Colonic mucosa (tissue), 4 donors: ENCODE measurements at regions not wholly inside any gene's neighbourhood (a gene's known extent, or its start where the extent isn't known, plus 50 kb on each side); places are given as distances from the start of the nearest gene placed in this dataset.

Source experiments
- DNase-seq: peaks from one replicate; pipeline ENCODE4 v3.0.0-alpha.2; 2020
- H3K27ac ChIP-seq: fragments of 200-600 bp; one replicate; pipeline ENCODE4 v1.8.0; 2021
- H3K27me3 ChIP-seq: fragments of 200-600 bp; one replicate; pipeline ENCODE4 v1.8.0; 2021
- H3K36me3 ChIP-seq: fragments of 200-600 bp; one replicate; pipeline ENCODE4 v1.8.0; 2021
- H3K4me1 ChIP-seq: fragments of 200-600 bp; one replicate; pipeline ENCODE4 v1.8.0; 2021; ENCODE audit warnings: mild to moderate bottlenecking
- H3K4me3 ChIP-seq: fragments of 200-600 bp; one replicate; pipeline ENCODE4 v1.8.0; 2021
- H3K9ac ChIP-seq, 2 donors: one replicate each; pipeline ENCODE4 v1.7.0; 2013; ENCODE audit warnings: control low read depth in 2 of 2, low read depth in 2 of 2, low read length in 2 of 2
- H3K9me3 ChIP-seq: fragments of 200-600 bp; one replicate; pipeline ENCODE4 v1.8.0; 2021
- intact Hi-C: fragments of 100-400 bp; cut with DNase I; formaldehyde crosslinking; loops from one replicate; pipeline ENCODE4 v1.14.1; 2022
- TF ChIP-seq, protein P1 (sequence below): fragments of 200-600 bp; IDR thresholded peaks from one replicate; pipeline ENCODE4 v1.8.0; 2022; ENCODE audit warnings: antibody characterized with exemption, mild to moderate bottlenecking
- donor health status: healthy.
- donor health status: DM: no; HTN: no; CAD: no.
- donor health status: DM: no; HTN: no; CAD: no.

DNA sequence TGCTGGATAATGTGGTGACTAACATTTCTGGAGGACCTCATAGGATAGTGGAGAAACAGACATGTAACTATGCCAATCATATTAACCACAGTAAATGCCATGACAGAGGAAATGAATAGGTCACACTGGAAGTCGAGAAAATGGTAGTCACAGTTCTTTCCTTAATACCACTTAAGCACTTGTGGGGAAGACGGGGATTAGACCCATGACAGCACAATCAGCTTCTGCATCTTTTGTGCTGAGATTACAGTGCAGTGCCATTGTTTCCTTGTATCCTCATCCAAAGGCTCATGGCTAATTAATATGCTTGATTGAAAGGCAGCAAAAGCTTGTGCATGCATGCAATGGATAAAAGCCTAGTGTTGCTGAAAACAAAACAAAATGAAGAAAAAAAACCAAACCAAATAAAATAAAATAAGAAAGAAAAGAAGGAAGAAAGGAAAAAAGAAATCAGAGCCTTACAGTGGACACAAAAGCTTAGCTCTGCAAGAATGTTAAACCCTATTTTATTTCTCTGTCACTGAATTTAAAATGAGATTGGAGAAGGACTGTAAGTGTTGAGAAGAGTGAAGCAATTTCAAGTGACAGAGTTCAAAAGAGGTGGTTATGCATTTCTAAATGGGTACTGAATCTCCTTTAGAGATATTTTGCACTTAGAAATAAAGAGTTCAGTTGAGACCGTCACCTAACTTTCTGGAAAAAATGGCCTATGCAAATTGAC, 1011.9 kb downstream of the CDH8 start:
- Histone ChIP-seq H3K27me3 (no peaks in the 10 kb centered on the region), H3K27ac (no peak overlapping the region), H3K9ac (no peak overlapping the region), H3K4me3 (no peak overlapping the region), H3K36me3 (no peaks in the 10 kb centered on the region), H3K9me3 (no peaks in the 10 kb centered on the region), H3K4me1 (no peaks in the 10 kb centered on the region)
- TF ChIP-seq, protein P1, sequence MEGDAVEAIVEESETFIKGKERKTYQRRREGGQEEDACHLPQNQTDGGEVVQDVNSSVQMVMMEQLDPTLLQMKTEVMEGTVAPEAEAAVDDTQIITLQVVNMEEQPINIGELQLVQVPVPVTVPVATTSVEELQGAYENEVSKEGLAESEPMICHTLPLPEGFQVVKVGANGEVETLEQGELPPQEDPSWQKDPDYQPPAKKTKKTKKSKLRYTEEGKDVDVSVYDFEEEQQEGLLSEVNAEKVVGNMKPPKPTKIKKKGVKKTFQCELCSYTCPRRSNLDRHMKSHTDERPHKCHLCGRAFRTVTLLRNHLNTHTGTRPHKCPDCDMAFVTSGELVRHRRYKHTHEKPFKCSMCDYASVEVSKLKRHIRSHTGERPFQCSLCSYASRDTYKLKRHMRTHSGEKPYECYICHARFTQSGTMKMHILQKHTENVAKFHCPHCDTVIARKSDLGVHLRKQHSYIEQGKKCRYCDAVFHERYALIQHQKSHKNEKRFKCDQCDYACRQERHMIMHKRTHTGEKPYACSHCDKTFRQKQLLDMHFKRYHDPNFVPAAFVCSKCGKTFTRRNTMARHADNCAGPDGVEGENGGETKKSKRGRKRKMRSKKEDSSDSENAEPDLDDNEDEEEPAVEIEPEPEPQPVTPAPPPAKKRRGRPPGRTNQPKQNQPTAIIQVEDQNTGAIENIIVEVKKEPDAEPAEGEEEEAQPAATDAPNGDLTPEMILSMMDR: no peak
- DNase-seq: no peak
- intact Hi-C loops: no loop called here

DNA sequence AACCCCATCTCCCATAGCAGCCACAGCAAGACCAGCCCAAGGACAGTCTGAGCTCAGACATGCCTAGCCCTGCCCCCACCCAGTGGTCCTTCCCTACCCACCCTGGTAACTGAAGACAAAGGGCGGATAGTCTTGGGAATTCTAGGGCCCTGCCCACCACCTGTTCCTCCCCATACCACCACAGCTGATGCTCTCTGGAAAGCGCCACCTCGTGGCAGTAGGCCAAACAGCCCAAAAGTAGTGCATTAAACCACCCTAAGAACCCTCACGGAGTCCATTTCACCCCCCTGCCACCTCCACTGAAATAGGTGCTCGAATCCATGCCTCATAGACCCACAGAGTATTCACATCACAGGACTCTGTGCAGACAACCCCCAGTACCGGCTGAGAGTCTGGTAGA, 1021.4 kb downstream of the CDH8 start:
- H3K9me3 ChIP-seq: no peaks in the 10 kb centered on the region
- no peaks in the 10 kb centered on the region for H3K27me3 ChIP-seq
- H3K9ac ChIP-seq: no peak overlapping the region
- no peak overlapping the region for H3K27ac ChIP-seq
- no peak for DNase-seq
- intact Hi-C loops: no loop called here
- H3K4me3 ChIP-seq: no peak overlapping the region
- TF ChIP-seq, protein P1: no peak
- no peaks in the 10 kb centered on the region for H3K36me3 ChIP-seq
- H3K4me1 ChIP-seq: no peaks in the 10 kb centered on the region

DNA sequence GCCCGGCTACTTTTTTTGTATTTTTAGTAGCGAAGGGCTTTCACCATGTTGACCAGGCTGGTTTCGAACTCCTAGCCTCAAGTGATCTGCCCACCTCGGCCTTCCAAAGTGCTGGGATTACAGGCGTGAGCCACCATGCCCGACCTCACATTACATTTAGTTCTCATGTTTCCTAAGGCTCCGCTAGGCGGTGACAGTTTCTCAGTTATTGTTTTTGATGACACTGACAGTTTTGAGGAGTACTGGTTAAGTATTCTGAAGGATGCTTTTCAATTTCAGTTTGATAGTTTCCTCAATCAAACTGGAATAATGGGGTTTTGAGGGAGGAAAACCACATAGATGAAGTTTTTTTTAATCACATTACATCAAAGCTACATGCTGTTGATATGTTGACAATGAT, 1028.5 kb downstream of the CDH8 start:
- intact Hi-C loops: no loop called here
- no peaks in the 10 kb centered on the region for H3K36me3 ChIP-seq
- TF ChIP-seq, protein P1: no peak
- H3K4me1 ChIP-seq: no peaks in the 10 kb centered on the region
- H3K9ac ChIP-seq: no peak overlapping the region
- H3K27me3 ChIP-seq: no peaks in the 10 kb centered on the region
- H3K9me3 ChIP-seq: no peaks in the 10 kb centered on the region
- no peak overlapping the region for H3K27ac ChIP-seq
- DNase-seq: no peak
- no peak overlapping the region for H3K4me3 ChIP-seq

DNA sequence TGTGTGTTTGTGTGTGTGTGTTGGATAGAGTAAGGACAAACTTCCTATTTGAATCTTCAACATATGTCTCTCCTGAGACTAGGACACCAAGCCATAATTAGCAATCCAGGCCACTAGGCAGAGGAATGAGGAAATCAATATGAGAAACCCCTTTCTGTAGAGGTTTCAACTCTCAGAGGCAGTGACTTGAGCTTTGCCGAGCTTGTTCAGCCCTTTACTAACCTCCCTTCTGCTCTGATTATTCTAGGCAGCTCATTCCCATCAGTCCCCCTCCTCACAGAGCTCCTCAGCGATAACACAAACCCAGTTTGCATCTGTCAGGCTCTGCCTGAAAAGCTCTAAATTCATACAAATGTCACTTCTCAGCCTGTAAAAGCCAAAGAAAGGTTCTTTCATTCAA, 1030.3 kb downstream of the CDH8 start:
- TF ChIP-seq, protein P1: no peak
- Histone ChIP-seq H3K4me3 (no peak overlapping the region), H3K27ac (no peak overlapping the region), H3K9ac (no peak overlapping the region), H3K27me3 (no peaks in the 10 kb centered on the region), H3K9me3 (no peaks in the 10 kb centered on the region), H3K4me1 (no peaks in the 10 kb centered on the region), H3K36me3 (no peaks in the 10 kb centered on the region)
- intact Hi-C loops: no loop called here
- DNase-seq: no peak

DNA sequence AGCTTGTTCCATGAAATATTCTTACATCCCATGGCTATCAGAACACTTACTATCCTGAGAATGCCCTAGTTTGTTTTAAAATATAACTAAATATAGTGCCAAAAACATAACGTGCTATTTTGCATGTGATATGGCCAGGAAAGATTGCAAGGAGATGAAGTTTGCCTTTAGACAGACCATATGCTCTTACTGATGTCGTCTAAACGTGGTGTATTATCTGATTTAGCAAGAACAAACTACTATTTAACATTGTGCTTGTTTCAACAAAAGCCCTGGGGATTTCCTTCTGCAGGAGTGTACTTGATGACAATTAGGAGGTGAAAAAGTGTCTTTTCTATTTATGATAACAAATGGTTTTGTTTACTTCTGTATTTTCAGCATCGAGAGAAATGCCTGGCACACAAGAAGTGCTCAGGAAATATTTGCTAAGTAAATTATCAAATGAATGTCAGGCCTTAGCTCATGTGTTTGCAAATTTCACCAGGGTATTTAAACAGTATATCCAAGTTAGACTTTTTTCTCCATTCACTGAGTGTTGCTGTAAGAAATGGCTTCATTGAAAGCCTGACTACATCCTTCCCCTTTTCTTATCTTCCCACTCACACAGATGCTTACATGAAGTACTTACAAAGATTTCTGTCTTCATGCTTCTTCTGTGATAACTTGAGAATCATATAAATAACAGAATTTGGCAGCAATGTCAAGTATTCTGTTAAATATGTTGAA, 1033.6 kb downstream of the CDH8 start:
- H3K9me3 ChIP-seq: no peaks in the 10 kb centered on the region
- no peak overlapping the region for H3K27ac ChIP-seq
- TF ChIP-seq, protein P1: no peak
- H3K4me3 ChIP-seq: no peak overlapping the region
- no peaks in the 10 kb centered on the region for H3K4me1 ChIP-seq
- no peaks in the 10 kb centered on the region for H3K36me3 ChIP-seq
- no peaks in the 10 kb centered on the region for H3K27me3 ChIP-seq
- no peak overlapping the region for H3K9ac ChIP-seq
- intact Hi-C loops: no loop called here
- no peak for DNase-seq
